IMR-90 (cell line): ENCODE measurements at regions not wholly inside any gene's neighbourhood (a gene's known extent, or its start where the extent isn't known, plus 50 kb on each side); places are given as distances from the start of the nearest gene placed in this dataset.

Source experiments
- CTCF ChIP-seq: conservative IDR thresholded peaks from 2 replicates; pipeline ENCODE4 v1.5.1; 2012; ENCODE audit warnings: mild to moderate bottlenecking, low read depth, low read length, improper control_type of control experiment
- MAFK ChIP-seq: IDR thresholded peaks from 2 replicates; pipeline ENCODE4 v1.6.1; 2012; ENCODE audit warnings: low read depth, low read length, improper control_type of control experiment
- POLR2A ChIP-seq: IDR thresholded peaks from 2 replicates; pipeline ENCODE4 v1.6.1; 2012; ENCODE audit warnings: mild to moderate bottlenecking, low read depth, low read length
- RAD21 ChIP-seq: IDR thresholded peaks from 2 replicates; pipeline ENCODE4 v1.6.1; 2012; ENCODE audit warnings: low read length, improper control_type of control experiment
- RFX5 ChIP-seq: IDR thresholded peaks from 2 replicates; pipeline ENCODE4 v1.8.0; 2012; ENCODE audit warnings: low read depth, mild to moderate bottlenecking, low read length, moderate library complexity
- USF2 ChIP-seq: fragments of 150-350 bp; IDR thresholded peaks from 2 replicates; pipeline ENCODE4 v1.6.1; 2017; ENCODE audit warnings: mild to moderate bottlenecking, antibody characterized with exemption, low read length, low read depth

GRCh38 chr14:50047274-50047676 lies 69.1 kb downstream of the VCPKMT start:
- no peak for TF ChIP-seq CTCF
- TF ChIP-seq RFX5 = no peak
- no peak for TF ChIP-seq USF2
- TF ChIP-seq MAFK = no peak
- no peak for TF ChIP-seq POLR2A
- no peak for TF ChIP-seq RAD21
